NCI-H2029 treated with DMSO at 0.1 percent for 48 hours (cell line): ENCODE measurements at regions not wholly inside any gene's neighbourhood (a gene's known extent, or its start where the extent isn't known, plus 50 kb on each side); places are given as distances from the start of the nearest gene placed in this dataset.

ENCODE experiments used
- DNase-seq: peaks from one replicate; lab custom pipeline; 2025; lab: John Stamatoyannopoulos, UW

- DNase-seq, result no peak
Observed at GRCh38 chr12:105705235-105705634, 374.7 kb downstream of the C12orf75 start.

- DNase-seq, result peak; percentile 42
Observed at GRCh38 chr12:105705765-105706164, 375.3 kb downstream of the C12orf75 start.

- no peak for DNase-seq
Observed at GRCh38 chr12:105706321-105706972, 376.0 kb downstream of the C12orf75 start.

GRCh38 chr12:105706973-105707334, 376.5 kb downstream of the C12orf75 start:
- no peak for DNase-seq

- DNase-seq, result no peak
Observed at GRCh38 chr12:105713606-105714305, 383.3 kb downstream of the C12orf75 start.

- DNase-seq, result no peak
Observed at GRCh38 chr12:105716621-105717020, 386.1 kb downstream of the C12orf75 start.

- peak; percentile 77 for DNase-seq
Observed at GRCh38 chr12:105721051-105721825, 390.7 kb downstream of the C12orf75 start.

- DNase-seq, result no peak
Observed at GRCh38 chr12:105721891-105722290, 391.4 kb downstream of the C12orf75 start.

- DNase-seq, result no peak
Observed at GRCh38 chr12:105723066-105723465, 392.6 kb downstream of the C12orf75 start.

GRCh38 chr12:105723494-105723893, 393.0 kb downstream of the C12orf75 start:
- no peak for DNase-seq

GRCh38 chr12:105724641-105725040, 394.1 kb downstream of the C12orf75 start:
- no peak for DNase-seq

GRCh38 chr12:105725054-105725453, 394.6 kb downstream of the C12orf75 start:
- no peak for DNase-seq

GRCh38 chr12:105729181-105729771, 398.8 kb downstream of the C12orf75 start:
- DNase-seq, result no peak

- DNase-seq, result no peak
Observed at GRCh38 chr12:105729926-105730325, 399.4 kb downstream of the C12orf75 start.

- DNase-seq, result peak; percentile 34
Observed at GRCh38 chr12:105733579-105733978, 403.1 kb downstream of the C12orf75 start.

- no peak for DNase-seq
Observed at GRCh38 chr12:105736498-105736897, 402.3 kb downstream of the NUAK1 start.

- DNase-seq, result no peak
Observed at GRCh38 chr12:105738051-105738450, 400.7 kb downstream of the NUAK1 start.

GRCh38 chr12:105740369-105740768, 398.4 kb downstream of the NUAK1 start:
- no peak for DNase-seq

GRCh38 chr12:105740970-105741725, 397.6 kb downstream of the NUAK1 start:
- DNase-seq, result peak; percentile 89

- no peak for DNase-seq
Observed at GRCh38 chr12:105741786-105742566, 396.8 kb downstream of the NUAK1 start.

GRCh38 chr12:105742567-105742874, 396.2 kb downstream of the NUAK1 start:
- no peak for DNase-seq
